Trophoblast cell (in vitro differentiated cells and primary cell): ENCODE measurements at regions not wholly inside any gene's neighbourhood (a gene's known extent, or its start where the extent isn't known, plus 50 kb on each side); places are given as distances from the start of the nearest gene placed in this dataset.

ENCODE experiments used
- DNase-seq, 2 donors: peaks; one replicate each; pipeline ENCODE4 v3.0.0-alpha.2; 2016
- H2AFZ ChIP-seq: 2 replicates; pipeline ENCODE4 v1.6.1; 2013; ENCODE audit warnings: low read length, moderate library complexity, mild to moderate bottlenecking; ENCODE audit not compliant: insufficient read depth, poor library complexity
- H2AK5ac ChIP-seq: 2 replicates; pipeline ENCODE4 v1.6.1; 2013; ENCODE audit warnings: mild to moderate bottlenecking, low read length
- H2BK120ac ChIP-seq: 2 replicates; pipeline ENCODE4 v1.6.1; 2013; ENCODE audit warnings: low read length, mild to moderate bottlenecking, moderate library complexity; ENCODE audit not compliant: insufficient read depth, poor library complexity
- H2BK12ac ChIP-seq: 2 replicates; pipeline ENCODE4 v1.6.1; 2013; ENCODE audit warnings: mild to moderate bottlenecking, low read length, moderate library complexity
- H2BK5ac ChIP-seq: 2 replicates; pipeline ENCODE4 v1.6.1; 2013; ENCODE audit warnings: low read length, low read depth, moderate library complexity, mild to moderate bottlenecking; ENCODE audit not compliant: poor library complexity
- H3K14ac ChIP-seq: 2 replicates; pipeline ENCODE4 v1.6.1; 2013; ENCODE audit warnings: mild to moderate bottlenecking, low read length
- H3K18ac ChIP-seq: 2 replicates; pipeline ENCODE4 v1.6.1; 2013; ENCODE audit warnings: mild to moderate bottlenecking, low read length
- H3K23ac ChIP-seq: 2 replicates; pipeline ENCODE4 v1.6.1; 2013; ENCODE audit warnings: low read length
- H3K27ac ChIP-seq: 2 replicates; pipeline ENCODE4 v1.5.1; 2013; ENCODE audit warnings: low read depth, mild to moderate bottlenecking, inconsistent platforms, low read length, moderate library complexity
- H3K27me3 ChIP-seq: 2 replicates; pipeline ENCODE4 v1.6.1; 2013; ENCODE audit warnings: inconsistent platforms, mild to moderate bottlenecking, low read length, moderate library complexity; ENCODE audit not compliant: insufficient read depth
- H3K36me3 ChIP-seq, 2 experiments: 1 replicate in 1 of 2; 2 replicates in 1 of 2; pipeline ENCODE4 v1.6.1; 2013; ENCODE audit warnings: low read length in 2 of 2, mild to moderate bottlenecking in 2 of 2, moderate library complexity in 1 of 2; ENCODE audit not compliant: insufficient read depth in 2 of 2, control insufficient read depth in 1 of 2
- H3K4ac ChIP-seq: 2 replicates; pipeline ENCODE4 v1.6.1; 2013; ENCODE audit warnings: low read depth, mild to moderate bottlenecking, low read length, moderate library complexity
- H3K4me1 ChIP-seq, 2 experiments: 1 replicate in 1 of 2; 2 replicates in 1 of 2; pipeline ENCODE4 v1.6.1; 2013; ENCODE audit warnings: low read length in 2 of 2, mild to moderate bottlenecking in 2 of 2, moderate library complexity in 1 of 2; ENCODE audit not compliant: insufficient read depth in 2 of 2, control insufficient read depth in 1 of 2
- H3K4me2 ChIP-seq: 2 replicates; pipeline ENCODE4 v1.6.1; 2013; ENCODE audit warnings: inconsistent platforms, mild to moderate bottlenecking, low read length, moderate library complexity
- H3K4me3 ChIP-seq: 2 replicates; pipeline ENCODE4 v1.5.1; 2013; ENCODE audit warnings: mild to moderate bottlenecking, low read depth, low read length, inconsistent platforms
- H3K79me1 ChIP-seq: one replicate; pipeline ENCODE4 v1.6.1; 2013; ENCODE audit warnings: low read length
- H3K79me2 ChIP-seq: 2 replicates; pipeline ENCODE4 v1.6.1; 2013; ENCODE audit warnings: low read length, mild to moderate bottlenecking; ENCODE audit not compliant: control insufficient read depth, insufficient read depth, poor library complexity
- H3K9ac ChIP-seq: 2 replicates; pipeline ENCODE4 v1.6.1; 2013; ENCODE audit warnings: mild to moderate bottlenecking, low read length
- H3K9me3 ChIP-seq: 2 replicates; pipeline ENCODE4 v1.6.1; 2013; ENCODE audit warnings: low read depth, mild to moderate bottlenecking, control low read depth, inconsistent platforms, low read length; ENCODE audit not compliant: insufficient read depth
- H4K12ac ChIP-seq: 2 replicates; pipeline ENCODE4 v1.6.1; 2013; ENCODE audit warnings: low read depth, mild to moderate bottlenecking, low read length, moderate library complexity
- H4K8ac ChIP-seq: 2 replicates; pipeline ENCODE4 v1.6.1; 2013; ENCODE audit warnings: low read depth, mild to moderate bottlenecking, low read length, moderate library complexity
- H4K91ac ChIP-seq: one replicate; pipeline ENCODE4 v1.6.1; 2013; ENCODE audit warnings: low read depth, mild to moderate bottlenecking, low read length, moderate library complexity
- WGBS: extraction: QIAGEN DNeasy Blood & Tissue Kit; methylation state at CpG from one replicate; pipeline ENCODE4 v1.1.7; 2013; ENCODE audit warnings: missing lambda C conversion rate; ENCODE audit not compliant: insufficient read length, insufficient coverage; ENCODE audit errors: extremely low coverage; 5-methylcytosine and 5-hydroxymethylcytosine counted together

GRCh38 chrX:117752745-117753144 is 363.9 kb downstream of the KLHL13 start:
- no peaks in the 10 kb centered on the region for H3K79me2 ChIP-seq
- no peak overlapping the region for H3K18ac ChIP-seq
- H2BK5ac ChIP-seq, result no peak overlapping the region
- H3K4me1 ChIP-seq, result no peaks in the 10 kb centered on the region
- no peak overlapping the region for H3K4ac ChIP-seq
- no peak overlapping the region for H4K8ac ChIP-seq
- H2BK120ac ChIP-seq, result no peak overlapping the region
- no peak overlapping the region for H3K4me3 ChIP-seq
- H2AK5ac ChIP-seq, result no peak overlapping the region
- H3K27me3 ChIP-seq, result no peaks in the 10 kb centered on the region
- no peak overlapping the region for H4K91ac ChIP-seq
- H3K79me1 ChIP-seq, result no peaks in the 10 kb centered on the region
- no peak overlapping the region for H2AFZ ChIP-seq
- no peak overlapping the region for H3K9ac ChIP-seq
- H3K23ac ChIP-seq, result no peak overlapping the region
- no peak overlapping the region for H3K4me2 ChIP-seq
- no peaks in the 10 kb centered on the region for H3K36me3 ChIP-seq
- H4K12ac ChIP-seq, result no peak overlapping the region
- no peak overlapping the region for H3K14ac ChIP-seq
- no peak for DNase-seq
- no peak overlapping the region for H2BK12ac ChIP-seq
- H3K9me3 ChIP-seq, result no peaks in the 10 kb centered on the region
- H3K27ac ChIP-seq, result no peak overlapping the region

GRCh38 chrX:117751155-117751554 is 365.5 kb downstream of the KLHL13 start:
- H3K23ac ChIP-seq, result no peak overlapping the region
- no peak overlapping the region for H3K9ac ChIP-seq
- H3K27ac ChIP-seq, result no peak overlapping the region
- H3K27me3 ChIP-seq, result no peaks in the 10 kb centered on the region
- no peak overlapping the region for H3K4me3 ChIP-seq
- no peak overlapping the region for H3K14ac ChIP-seq
- no peak overlapping the region for H2BK12ac ChIP-seq
- H2AFZ ChIP-seq, result no peak overlapping the region
- H4K8ac ChIP-seq, result no peak overlapping the region
- H4K12ac ChIP-seq, result no peak overlapping the region
- H2AK5ac ChIP-seq, result no peak overlapping the region
- no peaks in the 10 kb centered on the region for H3K4me1 ChIP-seq
- no peak overlapping the region for H4K91ac ChIP-seq
- H3K36me3 ChIP-seq, result no peaks in the 10 kb centered on the region
- H3K4me2 ChIP-seq, result no peak overlapping the region
- H2BK120ac ChIP-seq, result no peak overlapping the region
- no peaks in the 10 kb centered on the region for H3K79me2 ChIP-seq
- no peak overlapping the region for H3K4ac ChIP-seq
- H3K18ac ChIP-seq, result no peak overlapping the region
- no CpG with 5 or more reads among the region's 2 CpGs for whole genome bisulfite sequencing
- no peak for DNase-seq
- H2BK5ac ChIP-seq, result no peak overlapping the region
- H3K79me1 ChIP-seq, result no peaks in the 10 kb centered on the region
- no peaks in the 10 kb centered on the region for H3K9me3 ChIP-seq

DNA sequence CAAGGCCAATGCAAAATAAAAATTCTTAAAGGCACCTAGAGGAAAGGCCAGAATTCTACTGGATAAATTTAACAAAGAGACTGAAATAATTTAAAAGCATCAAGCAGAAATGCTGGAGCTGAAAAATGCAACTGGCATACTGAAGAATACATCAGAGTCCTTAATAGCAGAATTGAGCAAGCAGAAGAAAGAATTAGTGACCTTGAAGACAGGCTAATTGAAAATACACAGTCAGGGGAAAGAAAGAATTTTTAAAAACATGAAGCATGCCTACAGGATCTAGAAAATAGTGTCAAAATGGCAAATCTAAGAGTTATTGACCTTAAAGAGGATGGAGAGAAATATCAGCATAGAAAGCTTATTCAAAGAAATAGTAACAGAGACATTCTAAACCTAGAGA is 371.7 kb downstream of the KLHL13 start:
- no peak overlapping the region for H3K18ac ChIP-seq
- H3K36me3 ChIP-seq, result no peaks in the 10 kb centered on the region
- no peak overlapping the region for H3K14ac ChIP-seq
- no peak for DNase-seq
- H3K9ac ChIP-seq, result no peak overlapping the region
- no peak overlapping the region for H4K8ac ChIP-seq
- no peak overlapping the region for H4K91ac ChIP-seq
- H2BK12ac ChIP-seq, result no peak overlapping the region
- H3K4me1 ChIP-seq, result no peaks in the 10 kb centered on the region
- no peak overlapping the region for H2AFZ ChIP-seq
- no peaks in the 10 kb centered on the region for H3K79me1 ChIP-seq
- H3K4ac ChIP-seq, result no peak overlapping the region
- H3K27me3 ChIP-seq, result no peaks in the 10 kb centered on the region
- no peak overlapping the region for H4K12ac ChIP-seq
- H3K9me3 ChIP-seq, result no peaks in the 10 kb centered on the region
- H2BK5ac ChIP-seq, result no peak overlapping the region
- H3K23ac ChIP-seq, result no peak overlapping the region
- no peak overlapping the region for H3K4me3 ChIP-seq
- H2BK120ac ChIP-seq, result no peak overlapping the region
- no peak overlapping the region for H3K4me2 ChIP-seq
- H3K27ac ChIP-seq, result no peak overlapping the region
- no peak overlapping the region for H2AK5ac ChIP-seq
- no peaks in the 10 kb centered on the region for H3K79me2 ChIP-seq

DNA sequence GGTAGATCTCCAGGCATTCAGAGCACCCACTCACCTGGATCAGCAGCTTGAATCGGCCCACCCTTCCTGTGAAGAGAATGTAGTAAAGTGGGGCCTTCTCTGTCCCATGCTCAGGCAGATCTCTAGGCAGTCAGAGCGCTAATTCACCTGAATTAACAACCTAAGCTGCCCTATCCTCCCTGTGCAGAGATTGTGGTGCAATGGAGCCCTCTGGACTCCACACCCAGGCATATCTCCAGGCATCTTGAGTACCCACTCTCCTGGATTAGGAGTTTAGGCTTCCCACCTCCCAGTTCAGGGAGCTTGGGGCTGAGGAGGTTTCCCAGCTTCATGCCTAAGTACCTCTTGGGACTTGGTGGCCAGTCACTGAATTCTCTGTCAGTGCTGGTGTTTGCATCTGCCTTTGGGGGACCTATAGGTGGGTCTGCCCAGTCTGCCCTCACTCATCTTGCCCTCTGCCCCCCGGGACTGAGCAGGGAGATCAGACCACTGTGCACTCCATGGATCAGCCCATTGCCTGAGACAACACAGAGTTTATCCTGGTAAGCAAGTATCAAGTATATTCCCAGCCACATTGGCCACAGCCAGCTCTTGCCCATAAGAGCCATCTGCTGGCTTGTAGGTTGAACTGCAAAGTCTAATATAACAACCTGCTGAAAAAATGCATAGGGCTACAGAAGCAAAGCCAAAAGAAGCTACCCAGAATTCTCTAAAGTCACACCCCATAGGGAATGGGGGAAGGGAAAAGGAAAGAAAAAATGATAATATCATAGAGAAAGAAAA is 372.9 kb downstream of the KLHL13 start:
- Histone ChIP-seq H4K8ac (no peak overlapping the region), H3K27ac (no peak overlapping the region), H3K79me1 (no peaks in the 10 kb centered on the region), H2BK12ac (no peak overlapping the region), H3K36me3 (no peaks in the 10 kb centered on the region), H3K79me2 (no peaks in the 10 kb centered on the region), H2AK5ac (no peak overlapping the region), H3K14ac (no peak overlapping the region), H2BK120ac (no peak overlapping the region), H3K4me3 (no peak overlapping the region), H3K4ac (no peak overlapping the region), H3K9ac (no peak overlapping the region), H3K27me3 (no peaks in the 10 kb centered on the region), H3K4me1 (no peaks in the 10 kb centered on the region), H4K12ac (no peak overlapping the region), H2BK5ac (no peak overlapping the region), H4K91ac (no peak overlapping the region), H2AFZ (no peak overlapping the region), H3K18ac (no peak overlapping the region), H3K23ac (no peak overlapping the region), H3K4me2 (no peak overlapping the region), H3K9me3 (no peaks in the 10 kb centered on the region)
- WGBS, result no CpG with 5 or more reads among the region's 3 CpGs
- peak in 1 of 2 donors; percentile 31 for DNase-seq
